SU-DHL-6 (cell line): ENCODE measurements at regions not wholly inside any gene's neighbourhood (a gene's known extent, or its start where the extent isn't known, plus 50 kb on each side); places are given as distances from the start of the nearest gene placed in this dataset.

Experiments
- H2AFZ ChIP-seq: fragments of 200-600 bp; sonication (generic); 2 replicates; pipeline ENCODE4 v1.6.1; 2014; ENCODE audit warnings: low read depth, mild to moderate bottlenecking, moderate library complexity, mixed read lengths, antibody characterized with exemption, low read length; ENCODE audit not compliant: severe bottlenecking
- H3F3A ChIP-seq: fragments of 200-600 bp; shearing (Covaris generic); 2 replicates; pipeline ENCODE4 v1.6.0; 2016; ENCODE audit warnings: antibody characterized with exemption, mild to moderate bottlenecking; ENCODE audit not compliant: insufficient read depth
- H3K27ac ChIP-seq: fragments of 200-600 bp; sonication (generic); 2 replicates; pipeline ENCODE4 v1.5.1; 2016; ENCODE audit warnings: low read depth, mild to moderate bottlenecking, low read length, moderate library complexity, mixed read lengths
- H3K27me3 ChIP-seq: fragments of 200-600 bp; sonication (generic), shearing (Covaris generic); 2 replicates; pipeline ENCODE4 v1.6.0; 2014; ENCODE audit warnings: mild to moderate bottlenecking, low read length
- H3K36me3 ChIP-seq: fragments of 200-600 bp; sonication (generic); 2 replicates; pipeline ENCODE4 v1.6.1; 2014; ENCODE audit warnings: mild to moderate bottlenecking, low read length, mixed read lengths
- H3K4me2 ChIP-seq: fragments of 300-600, 200-600 bp; shearing (Covaris generic), sonication (generic); 2 replicates; pipeline ENCODE4 v1.6.0; 2014; ENCODE audit warnings: low read length, low read depth, mild to moderate bottlenecking; ENCODE audit not compliant: poor library complexity, severe bottlenecking
- H3K4me3 ChIP-seq: fragments of 200-600 bp; sonication (generic); 2 replicates; pipeline ENCODE4 v1.5.1; 2014; ENCODE audit warnings: antibody characterized with exemption, low read length, mild to moderate bottlenecking, mixed read lengths; ENCODE audit not compliant: insufficient read depth, poor library complexity, severe bottlenecking
- H3K79me2 ChIP-seq: fragments of 200-600 bp; sonication (generic); 2 replicates; pipeline ENCODE4 v1.6.1; 2014; ENCODE audit warnings: mild to moderate bottlenecking, low read length, moderate library complexity; ENCODE audit not compliant: insufficient read depth
- H3K9ac ChIP-seq: fragments of 200-600 bp; sonication (generic); 2 replicates; pipeline ENCODE4 v1.7.0; 2014; ENCODE audit warnings: mild to moderate bottlenecking, low read length
- H3K9me2 ChIP-seq: fragments of 200-600 bp; sonication (generic); replicated peaks from 2 replicates; pipeline ENCODE4 v1.6.1; 2014; ENCODE audit warnings: low read length; ENCODE audit not compliant: insufficient read depth
- H3K9me3 ChIP-seq: fragments of 200-600 bp; sonication (generic); 2 replicates; pipeline ENCODE4 v1.6.1; 2014; ENCODE audit warnings: low read length, mixed read lengths; ENCODE audit not compliant: insufficient read depth
- H4K20me1 ChIP-seq: fragments of 200-600 bp; sonication (generic); 2 replicates; pipeline ENCODE4 v1.6.1; 2014; ENCODE audit warnings: low read depth, mild to moderate bottlenecking, antibody characterized with exemption, low read length, moderate library complexity, mixed read lengths
- CTCF ChIP-seq: fragments of 200-600 bp; sonication (generic); IDR thresholded peaks from one replicate; pipeline ENCODE4 v1.5.1; 2017; ENCODE audit warnings: antibody characterized with exemption, mild to moderate bottlenecking, low read length, moderate library complexity; ENCODE audit not compliant: insufficient read depth, poor library complexity, severe bottlenecking
- EZH2phosphoT487 ChIP-seq: fragments of 200-600 bp; sonication (generic), shearing (Covaris generic); conservative IDR thresholded peaks from 2 replicates; pipeline ENCODE4 v1.6.1; 2018; ENCODE audit warnings: mild to moderate bottlenecking, antibody characterized with exemption, low read length, moderate library complexity, mixed read lengths

DNA sequence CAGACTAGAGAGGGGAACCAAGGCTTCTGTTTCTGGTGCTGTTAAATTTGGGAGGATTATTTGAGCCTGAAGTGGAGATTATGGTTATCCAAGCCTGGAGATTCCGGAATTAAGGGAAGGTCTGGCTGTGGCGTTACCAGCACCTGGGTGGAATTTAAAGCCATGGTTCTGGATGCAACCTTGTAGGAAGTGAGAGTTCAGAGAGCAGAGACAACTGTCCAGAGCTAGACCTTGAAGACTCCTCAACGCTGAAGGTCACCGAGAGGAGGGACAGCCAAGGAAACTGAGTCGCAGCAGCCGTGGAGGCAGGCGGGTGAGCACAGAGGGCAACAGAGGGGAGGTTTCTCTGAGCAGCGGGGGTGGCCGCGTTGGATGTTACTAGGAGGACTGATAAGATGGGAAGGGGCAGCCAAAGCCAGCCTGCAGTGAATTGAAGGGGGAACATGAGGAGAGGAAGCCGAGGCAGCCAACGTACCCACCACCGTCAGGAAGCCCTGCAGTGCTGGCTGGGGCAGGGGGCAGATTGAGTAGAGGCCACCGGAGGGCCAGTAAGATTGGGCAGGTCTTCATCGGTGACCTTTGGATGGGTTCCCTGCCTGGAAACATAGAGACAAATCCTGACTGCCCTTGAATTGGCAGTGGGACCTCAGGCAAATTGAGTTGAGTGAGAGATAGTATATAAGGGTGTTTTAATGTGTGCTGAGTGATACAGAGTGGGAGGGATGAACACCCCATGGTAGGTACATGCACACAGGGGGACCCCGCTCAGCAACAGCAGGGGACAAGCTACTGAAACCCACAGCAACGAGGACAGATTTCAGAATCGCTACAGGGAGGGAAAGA is 90.3 kb downstream of the SNX5 start:
- H3K27ac ChIP-seq = no peak overlapping the region
- no peaks in the 10 kb centered on the region for H3K36me3 ChIP-seq
- no peak overlapping the region for H3K9ac ChIP-seq
- no peak overlapping the region for H3K4me3 ChIP-seq
- no peaks in the 10 kb centered on the region for H4K20me1 ChIP-seq
- H3K79me2 ChIP-seq = no peaks in the 10 kb centered on the region
- peak overlapping the region; percentile 33 for H3K4me2 ChIP-seq
- no peak for TF ChIP-seq CTCF
- no peak for TF ChIP-seq EZH2phosphoT487
- H2AFZ ChIP-seq = no peak overlapping the region
- no peaks in the 10 kb centered on the region for H3K27me3 ChIP-seq
- peaks cover 4% of the 10 kb centered on the region for H3F3A ChIP-seq
- H3K9me3 ChIP-seq = no peaks in the 10 kb centered on the region
- no peaks in the 10 kb centered on the region for H3K9me2 ChIP-seq

DNA sequence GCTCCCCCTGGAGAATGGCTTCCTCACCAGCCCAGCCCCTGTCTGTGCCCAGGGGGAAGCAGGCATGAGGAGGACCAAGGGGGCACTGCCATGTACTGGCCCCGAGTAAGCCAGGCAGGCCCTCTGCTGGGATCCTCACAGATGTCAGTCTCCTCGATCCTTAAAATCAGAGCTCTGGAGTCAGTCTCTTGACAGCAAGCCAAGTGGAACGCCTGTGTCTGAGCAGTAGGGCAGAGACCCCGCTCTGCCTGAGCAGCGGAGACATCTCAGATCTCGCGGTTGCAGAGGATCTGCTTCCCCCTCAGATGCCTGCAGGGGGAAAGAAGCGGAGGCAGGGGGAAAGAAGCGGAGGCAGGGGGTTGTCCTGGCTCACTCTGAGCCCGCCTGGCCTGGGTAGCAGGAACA is 92.6 kb downstream of the SNX5 start:
- H4K20me1 ChIP-seq = no peaks in the 10 kb centered on the region
- no peak overlapping the region for H3K9ac ChIP-seq
- TF ChIP-seq EZH2phosphoT487 (no peak), CTCF (no peak)
- no peak overlapping the region for H2AFZ ChIP-seq
- H3F3A ChIP-seq = peaks cover 4% of the 10 kb centered on the region
- H3K4me2 ChIP-seq = no peak overlapping the region
- H3K36me3 ChIP-seq = no peaks in the 10 kb centered on the region
- H3K4me3 ChIP-seq = no peak overlapping the region
- no peaks in the 10 kb centered on the region for H3K27me3 ChIP-seq
- no peak overlapping the region for H3K27ac ChIP-seq
- no peaks in the 10 kb centered on the region for H3K79me2 ChIP-seq
- H3K9me3 ChIP-seq = no peaks in the 10 kb centered on the region
- no peaks in the 10 kb centered on the region for H3K9me2 ChIP-seq

GRCh38 chr20:17875106-17875980 is 93.3 kb downstream of the SNX5 start:
- H4K20me1 ChIP-seq = no peaks in the 10 kb centered on the region
- no peak overlapping the region for H3K4me2 ChIP-seq
- H3K79me2 ChIP-seq = no peaks in the 10 kb centered on the region
- peaks cover 4% of the 10 kb centered on the region for H3F3A ChIP-seq
- TF ChIP-seq CTCF = no peak
- TF ChIP-seq EZH2phosphoT487 = no peak
- no peak overlapping the region for H3K9ac ChIP-seq
- no peak overlapping the region for H3K4me3 ChIP-seq
- H3K9me2 ChIP-seq = no peaks in the 10 kb centered on the region
- no peaks in the 10 kb centered on the region for H3K27me3 ChIP-seq
- no peak overlapping the region for H2AFZ ChIP-seq
- no peak overlapping the region for H3K27ac ChIP-seq
- no peaks in the 10 kb centered on the region for H3K9me3 ChIP-seq
- H3K36me3 ChIP-seq = no peaks in the 10 kb centered on the region
